LHCN-M2 (cell line): ENCODE measurements at regions not wholly inside any gene's neighbourhood (a gene's known extent, or its start where the extent isn't known, plus 50 kb on each side); places are given as distances from the start of the nearest gene placed in this dataset.
"Not testable (repeated sequence)": the region's sequence is repeated elsewhere in the genome, so short reads cannot be mapped to it uniquely, and the experiment has no call there.

Experiments
- DNase-seq: peaks from one replicate; pipeline ENCODE4 v3.0.0-alpha.2; 2012; ENCODE audit warnings: low read depth

GRCh38 chr5:104052558-104053352 lies 490.2 kb upstream of the NUDT12 start:
- DNase-seq: no peak

GRCh38 chr5:104050436-104050835 lies 487.8 kb upstream of the NUDT12 start:
- DNase-seq: no peak

- no peak for DNase-seq
Observed at GRCh38 chr5:104049752-104050151, 487.2 kb upstream of the NUDT12 start.

GRCh38 chr5:104048231-104048630 lies 485.6 kb upstream of the NUDT12 start:
- no peak for DNase-seq

- DNase-seq: peak; percentile 38
Observed at GRCh38 chr5:104045987-104046386, 483.4 kb upstream of the NUDT12 start.

- DNase-seq: not testable (repeated sequence)
Observed at GRCh38 chr5:104039871-104040270, 477.3 kb upstream of the NUDT12 start.

- not testable (repeated sequence) for DNase-seq
Observed at GRCh38 chr5:104037136-104037535, 474.5 kb upstream of the NUDT12 start.

- DNase-seq: not testable (repeated sequence)
Observed at GRCh38 chr5:104033186-104033585, 470.6 kb upstream of the NUDT12 start.

GRCh38 chr5:104024538-104024937 lies 461.9 kb upstream of the NUDT12 start:
- DNase-seq: no peak

GRCh38 chr5:104023739-104024138 lies 461.1 kb upstream of the NUDT12 start:
- DNase-seq: peak; percentile 27

GRCh38 chr5:104019956-104020355 lies 457.4 kb upstream of the NUDT12 start:
- no peak for DNase-seq

GRCh38 chr5:104018299-104018698 lies 455.7 kb upstream of the NUDT12 start:
- DNase-seq: peak; percentile 19

- DNase-seq: peak; percentile 73
Observed at GRCh38 chr5:104016646-104017045, 454.1 kb upstream of the NUDT12 start.

- DNase-seq: no peak
Observed at GRCh38 chr5:104015765-104016164, 453.2 kb upstream of the NUDT12 start.

GRCh38 chr5:104002783-104003182 lies 440.2 kb upstream of the NUDT12 start:
- DNase-seq: peak; percentile 57

- no peak for DNase-seq
Observed at GRCh38 chr5:104001136-104001535, 438.5 kb upstream of the NUDT12 start.

- no peak for DNase-seq
Observed at GRCh38 chr5:103993031-103993430, 430.4 kb upstream of the NUDT12 start.

- no peak for DNase-seq
Observed at GRCh38 chr5:103990064-103990463, 427.5 kb upstream of the NUDT12 start.

- no peak for DNase-seq
Observed at GRCh38 chr5:103981592-103981991, 419.0 kb upstream of the NUDT12 start.

- DNase-seq: no peak
Observed at GRCh38 chr5:103973669-103974068, 411.1 kb upstream of the NUDT12 start.

GRCh38 chr5:103966295-103966694 lies 403.7 kb upstream of the NUDT12 start:
- not testable (repeated sequence) for DNase-seq

GRCh38 chr5:103962023-103962422 lies 399.4 kb upstream of the NUDT12 start:
- DNase-seq: no peak

- no peak for DNase-seq
Observed at GRCh38 chr5:103953601-103954382, 391.2 kb upstream of the NUDT12 start.
